Neural cell (in vitro differentiated cells): ENCODE measurements at regions not wholly inside any gene's neighbourhood (a gene's known extent, or its start where the extent isn't known, plus 50 kb on each side); places are given as distances from the start of the nearest gene placed in this dataset.

ENCODE experiments used
- H2AFZ ChIP-seq: fragments of 200-600, 300-800 bp; sonication (generic), shearing (Covaris generic); 2 replicates; pipeline ENCODE4 v1.6.0; 2014; ENCODE audit warnings: low read depth, mild to moderate bottlenecking, antibody characterized with exemption, low read length, moderate library complexity
- H3F3A ChIP-seq: fragments of 200-600 bp; shearing (Covaris generic); 2 replicates; pipeline ENCODE4 v1.6.1; 2016; ENCODE audit warnings: mild to moderate bottlenecking, moderate library complexity, mixed read lengths, antibody characterized with exemption, low read length; ENCODE audit not compliant: insufficient read depth, poor library complexity, severe bottlenecking
- H3K27ac ChIP-seq: fragments of 200-600, 300-800 bp; sonication (generic), shearing (Covaris generic); 2 replicates; pipeline ENCODE4 v1.5.1; 2014; ENCODE audit warnings: mild to moderate bottlenecking, low read length, moderate library complexity
- H3K27me3 ChIP-seq: fragments of 300-800, 200-600 bp; sonication (generic), shearing (Covaris generic); 2 replicates; pipeline ENCODE4 v1.6.0; 2014; ENCODE audit warnings: mild to moderate bottlenecking, low read depth, low read length, moderate library complexity; ENCODE audit not compliant: insufficient read depth
- H3K36me3 ChIP-seq: fragments of 300-800, 200-600 bp; sonication (generic), shearing (Covaris generic); 2 replicates; pipeline ENCODE4 v1.5.1; 2014; ENCODE audit warnings: mild to moderate bottlenecking, antibody characterized with exemption, low read length, moderate library complexity; ENCODE audit not compliant: insufficient read depth
- H3K4me2 ChIP-seq: fragments of 300-800, 200-600 bp; sonication (generic), shearing (Covaris generic); 2 replicates; pipeline ENCODE4 v1.6.0; 2014; ENCODE audit warnings: mild to moderate bottlenecking, low read length
- H3K4me3 ChIP-seq: fragments of 300-800, 200-600 bp; sonication (generic), shearing (Covaris generic); 2 replicates; pipeline ENCODE4 v1.5.1; 2014; ENCODE audit warnings: mild to moderate bottlenecking, low read length, moderate library complexity
- H3K79me2 ChIP-seq: fragments of 200-600 bp; shearing (Covaris generic); replicated peaks from 2 replicates; pipeline ENCODE4 v1.6.0; 2014; ENCODE audit warnings: mild to moderate bottlenecking, low read length, moderate library complexity; ENCODE audit not compliant: insufficient read depth
- H3K9ac ChIP-seq: fragments of 300-800, 200-600 bp; sonication (generic), shearing (Covaris generic); 2 replicates; pipeline ENCODE4 v1.6.1; 2016; ENCODE audit warnings: mild to moderate bottlenecking, low read length, mixed read lengths
- H3K9me2 ChIP-seq: fragments of 200-600 bp; shearing (Covaris generic); 2 replicates; pipeline ENCODE4 v1.6.1; 2016; ENCODE audit warnings: mild to moderate bottlenecking, low read length, mixed read lengths; ENCODE audit not compliant: insufficient read depth
- H3K9me3 ChIP-seq: fragments of 200-600, 300-800 bp; sonication (generic), shearing (Covaris generic); 2 replicates; pipeline ENCODE4 v1.6.1; 2016; ENCODE audit warnings: mild to moderate bottlenecking, mixed run types, low read length, moderate library complexity, mixed read lengths
- H4K20me1 ChIP-seq: fragments of 200-600 bp; shearing (Covaris generic); 2 replicates; pipeline ENCODE4 v1.6.1; 2016; ENCODE audit warnings: mild to moderate bottlenecking, mixed run types; ENCODE audit not compliant: insufficient read depth
- CTCF ChIP-seq: fragments of 450-650 bp; IDR thresholded peaks from 2 replicates; pipeline ENCODE4 v1.5.1; 2014; ENCODE audit warnings: antibody characterized with exemption, mild to moderate bottlenecking, moderate library complexity; ENCODE audit not compliant: poor library complexity, severe bottlenecking
- EP300 ChIP-seq: fragments of 450-650 bp; conservative IDR thresholded peaks from 2 replicates; pipeline ENCODE4 v1.6.1; 2014; ENCODE audit warnings: antibody characterized with exemption, mild to moderate bottlenecking, moderate library complexity; ENCODE audit not compliant: poor library complexity, severe bottlenecking
- EZH2 ChIP-seq: fragments of 200-600, 300-800 bp; shearing (Covaris generic), sonication (generic); IDR thresholded peaks from 2 replicates; pipeline ENCODE4 v1.6.1; 2014; ENCODE audit warnings: antibody characterized with exemption, low read length, borderline replicate concordance, mild to moderate bottlenecking; ENCODE audit not compliant: insufficient read depth, poor library complexity, severe bottlenecking
- MXI1 ChIP-seq: fragments of 450-650 bp; conservative IDR thresholded peaks from 2 replicates; pipeline ENCODE4 v1.6.1; 2014; ENCODE audit warnings: antibody characterized with exemption, mild to moderate bottlenecking; ENCODE audit not compliant: poor library complexity, severe bottlenecking
- POLR2AphosphoS5 ChIP-seq: IDR thresholded peaks from 2 replicates; pipeline ENCODE4 v1.6.1; 2012
- RAD21 ChIP-seq: fragments of 450-650 bp; conservative IDR thresholded peaks from 2 replicates; pipeline ENCODE4 v1.6.1; 2014; ENCODE audit warnings: antibody characterized with exemption, mild to moderate bottlenecking, moderate library complexity
- REST ChIP-seq: IDR thresholded peaks from 2 replicates; pipeline ENCODE4 v1.6.1; 2012; ENCODE audit warnings: borderline replicate concordance
- SMC3 ChIP-seq: fragments of 450-650 bp; conservative IDR thresholded peaks from 2 replicates; pipeline ENCODE4 v1.6.1; 2014; ENCODE audit warnings: antibody characterized with exemption, mild to moderate bottlenecking, moderate library complexity; ENCODE audit not compliant: poor library complexity
- TAF1 ChIP-seq: IDR thresholded peaks from 2 replicates; pipeline ENCODE4 v1.6.1; 2012; ENCODE audit warnings: low read depth

GRCh38 chr11:30801357-30801756, 215.2 kb upstream of the MPPED2 start:
- no peak overlapping the region for H3K27ac ChIP-seq
- no peak overlapping the region for H2AFZ ChIP-seq
- H4K20me1 ChIP-seq = no peaks in the 10 kb centered on the region
- H3K27me3 ChIP-seq = no peaks in the 10 kb centered on the region
- no peak overlapping the region for H3K4me3 ChIP-seq
- TF ChIP-seq SMC3 = no peak
- no peak for TF ChIP-seq MXI1
- TF ChIP-seq CTCF = no peak
- TF ChIP-seq TAF1 = no peak
- TF ChIP-seq EP300 = no peak
- no peak overlapping the region for H3K9ac ChIP-seq
- H3K36me3 ChIP-seq = no peaks in the 10 kb centered on the region
- H3F3A ChIP-seq = no peaks in the 10 kb centered on the region
- no peaks in the 10 kb centered on the region for H3K9me3 ChIP-seq
- H3K79me2 ChIP-seq = no peaks in the 10 kb centered on the region
- no peak overlapping the region for H3K4me2 ChIP-seq
- H3K9me2 ChIP-seq = no peaks in the 10 kb centered on the region

GRCh38 chr11:30800904-30801303, 214.8 kb upstream of the MPPED2 start:
- Histone ChIP-seq H3K36me3 (no peaks in the 10 kb centered on the region), H3K9ac (no peak overlapping the region)

More at GRCh38 chr11:30800904-30801303, 214.8 kb upstream of the MPPED2 start:
- H2AFZ ChIP-seq = no peak overlapping the region
- no peaks in the 10 kb centered on the region for H4K20me1 ChIP-seq
- no peak for TF ChIP-seq SMC3
- no peak for TF ChIP-seq POLR2AphosphoS5
- no peak for TF ChIP-seq TAF1
- no peak for TF ChIP-seq CTCF
- TF ChIP-seq RAD21 = no peak
- no peak for TF ChIP-seq REST
- no peak for TF ChIP-seq MXI1
- no peak for TF ChIP-seq EZH2
- no peak for TF ChIP-seq EP300
- no peaks in the 10 kb centered on the region for H3K9me2 ChIP-seq
- H3K79me2 ChIP-seq = no peaks in the 10 kb centered on the region
- no peak overlapping the region for H3K27ac ChIP-seq
- no peaks in the 10 kb centered on the region for H3F3A ChIP-seq
- no peaks in the 10 kb centered on the region for H3K27me3 ChIP-seq
- no peak overlapping the region for H3K4me3 ChIP-seq
- no peaks in the 10 kb centered on the region for H3K9me3 ChIP-seq
- H3K4me2 ChIP-seq = no peak overlapping the region
